GM21360 (cell line): ENCODE measurements at regions not wholly inside any gene's neighbourhood (a gene's known extent, or its start where the extent isn't known, plus 50 kb on each side); places are given as distances from the start of the nearest gene placed in this dataset.

Experiments
- ATAC-seq: cut with Tn5 transposase; IDR thresholded peaks from one replicate; pipeline ENCODE4 v1.9.1; 2021; ENCODE audit warnings: mild to moderate bottlenecking, moderate library complexity; ENCODE audit not compliant: unreplicated experiment

GRCh38 chr2:133936601-133937000 lies 317.3 kb upstream of the MGAT5 start:
- ATAC-seq, result no peak

- ATAC-seq, result no peak
Measured at GRCh38 chr2:133937669-133938068, 316.2 kb upstream of the MGAT5 start.

- no peak for ATAC-seq
Measured at GRCh38 chr2:133940134-133940533, 313.7 kb upstream of the MGAT5 start.

GRCh38 chr2:133941666-133942065 lies 312.2 kb upstream of the MGAT5 start:
- ATAC-seq, result no peak

- no peak for ATAC-seq
Measured at GRCh38 chr2:133942398-133942797, 311.5 kb upstream of the MGAT5 start.

GRCh38 chr2:133943108-133943507 lies 310.8 kb upstream of the MGAT5 start:
- ATAC-seq, result no peak

GRCh38 chr2:133945089-133945488 lies 308.8 kb upstream of the MGAT5 start:
- no peak for ATAC-seq

GRCh38 chr2:133947057-133947456 lies 306.8 kb upstream of the MGAT5 start:
- no peak for ATAC-seq

- no peak for ATAC-seq
Measured at GRCh38 chr2:133948610-133949290, 305.1 kb upstream of the MGAT5 start.

GRCh38 chr2:133949595-133949994 lies 304.3 kb upstream of the MGAT5 start:
- ATAC-seq, result no peak

GRCh38 chr2:133951209-133951608 lies 302.7 kb upstream of the MGAT5 start:
- no peak for ATAC-seq

- ATAC-seq, result no peak
Measured at GRCh38 chr2:133952420-133952819, 301.5 kb upstream of the MGAT5 start.

- no peak for ATAC-seq
Measured at GRCh38 chr2:133952896-133953295, 301.0 kb upstream of the MGAT5 start.

- ATAC-seq, result peak; percentile 84
Measured at GRCh38 chr2:133953524-133953923, 300.3 kb upstream of the MGAT5 start.

GRCh38 chr2:133954636-133955035 lies 299.2 kb upstream of the MGAT5 start:
- no peak for ATAC-seq

GRCh38 chr2:133955169-133955568 lies 298.7 kb upstream of the MGAT5 start:
- ATAC-seq, result no peak

- ATAC-seq, result no peak
Measured at GRCh38 chr2:133956434-133956935, 297.4 kb upstream of the MGAT5 start.

- ATAC-seq, result no peak
Measured at GRCh38 chr2:133957724-133958480, 296.0 kb upstream of the MGAT5 start.

- no peak for ATAC-seq
Measured at GRCh38 chr2:133959066-133959465, 294.8 kb upstream of the MGAT5 start.

GRCh38 chr2:133966720-133967304 lies 287.1 kb upstream of the MGAT5 start:
- ATAC-seq, result no peak

GRCh38 chr2:133967326-133967725 lies 286.5 kb upstream of the MGAT5 start:
- ATAC-seq, result no peak

- ATAC-seq, result no peak
Measured at GRCh38 chr2:133968446-133968845, 285.4 kb upstream of the MGAT5 start.
